NCI-H774 (cell line): ENCODE measurements at regions not wholly inside any gene's neighbourhood (a gene's known extent, or its start where the extent isn't known, plus 50 kb on each side); places are given as distances from the start of the nearest gene placed in this dataset.

Source experiments
- DNase-seq: peaks from one replicate; lab custom pipeline; 2025; lab: John Stamatoyannopoulos, UW

DNA sequence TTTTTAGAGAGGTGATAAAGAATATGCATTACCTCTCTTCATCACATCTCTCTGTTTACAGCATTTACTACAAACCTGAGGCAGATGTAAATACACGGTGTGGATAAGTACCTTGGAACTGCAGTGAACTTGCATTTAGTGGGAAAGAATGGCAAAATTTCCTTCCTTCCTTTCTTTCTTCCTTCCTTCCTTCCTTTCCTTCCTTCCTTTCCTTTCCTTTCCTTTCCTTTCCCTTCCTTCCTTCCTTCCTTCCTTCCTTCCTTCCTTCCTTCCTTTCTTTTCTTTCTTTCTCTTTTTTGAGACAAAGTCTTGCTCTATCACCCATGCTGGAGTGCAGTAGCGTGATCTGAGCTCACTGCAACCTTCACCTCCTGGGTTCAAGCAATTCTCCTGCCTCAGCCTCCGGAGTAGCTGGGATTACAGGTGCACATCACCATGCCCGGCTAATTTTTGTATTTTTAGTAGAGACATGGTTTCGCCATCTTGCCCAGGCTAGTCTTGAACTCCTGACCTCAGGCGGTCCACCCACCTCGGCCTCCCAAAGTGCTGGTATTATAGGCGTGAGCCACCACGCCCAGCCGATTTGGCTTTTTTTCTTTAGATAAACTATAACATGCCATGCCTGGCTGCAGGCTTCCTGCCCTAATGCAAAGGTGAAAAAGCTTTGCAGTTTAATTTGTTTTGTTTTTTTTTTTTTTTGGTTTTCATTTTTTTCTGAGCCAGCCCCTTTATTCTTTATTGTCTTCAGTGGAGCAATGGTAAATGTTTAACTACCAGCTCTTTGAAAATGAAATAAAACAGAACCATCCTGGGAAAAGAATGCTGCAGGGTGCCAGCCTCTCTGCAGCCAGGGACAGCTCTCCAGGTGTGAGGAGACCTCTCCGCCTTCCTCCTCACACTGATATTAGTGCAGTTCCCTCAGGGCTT, 64.2 kb upstream of the NEDD9 start:
- no peak for DNase-seq

- no peak for DNase-seq
Observed at GRCh38 chr6:11295969-11296368, 63.5 kb upstream of the NEDD9 start.

- no peak for DNase-seq
Observed at GRCh38 chr6:11294228-11294627, 61.8 kb upstream of the NEDD9 start.

DNA sequence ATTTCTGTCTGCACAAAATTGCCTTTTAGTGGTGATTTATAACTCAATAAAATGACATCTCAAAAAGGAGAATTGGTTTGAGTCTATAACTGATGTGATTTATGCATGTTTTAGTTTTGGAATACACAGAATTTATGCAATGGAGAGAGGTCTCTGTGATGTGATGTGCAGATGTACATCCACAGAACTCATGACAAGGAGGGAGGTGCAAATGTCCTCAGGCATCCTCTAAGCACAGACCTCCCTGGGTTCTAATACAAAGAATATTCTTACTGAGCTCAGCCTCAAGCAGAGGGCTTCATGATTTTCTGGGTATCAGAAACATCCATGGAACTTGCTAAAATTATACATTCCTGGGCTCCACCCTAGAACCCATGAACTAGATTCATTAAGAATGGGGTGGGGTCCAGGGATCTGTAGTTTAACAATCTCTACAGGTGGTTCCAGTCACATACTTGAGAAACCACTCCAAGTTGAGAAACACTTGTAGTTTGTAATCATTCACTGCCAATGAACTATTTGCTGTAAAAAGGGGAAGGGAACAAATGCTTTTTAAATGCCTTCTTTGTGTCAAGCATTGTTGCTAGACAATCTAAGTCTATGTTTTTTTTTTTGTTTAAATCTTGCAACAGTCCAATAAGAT, 60.2 kb upstream of the NEDD9 start:
- no peak for DNase-seq

DNA sequence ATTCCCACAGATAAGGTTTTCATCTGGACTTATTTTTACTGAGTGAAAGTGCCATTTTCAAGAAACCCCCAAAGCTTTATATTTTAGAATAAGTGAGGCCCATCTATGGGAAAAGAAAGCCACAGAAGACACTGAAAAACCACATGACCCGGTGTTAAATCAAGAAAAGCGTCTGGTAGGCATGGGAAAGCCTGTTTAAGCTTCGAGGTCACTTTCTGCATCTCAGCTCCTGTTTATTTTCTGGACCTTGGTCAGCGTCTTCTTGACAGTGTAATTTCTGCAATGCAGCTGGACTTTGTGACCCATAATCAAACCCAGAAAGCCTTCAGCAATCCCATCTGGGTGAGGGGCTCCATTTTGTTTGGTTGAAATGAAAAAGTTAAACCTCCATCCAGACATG, 59.6 kb upstream of the NEDD9 start:
- no peak for DNase-seq

DNA sequence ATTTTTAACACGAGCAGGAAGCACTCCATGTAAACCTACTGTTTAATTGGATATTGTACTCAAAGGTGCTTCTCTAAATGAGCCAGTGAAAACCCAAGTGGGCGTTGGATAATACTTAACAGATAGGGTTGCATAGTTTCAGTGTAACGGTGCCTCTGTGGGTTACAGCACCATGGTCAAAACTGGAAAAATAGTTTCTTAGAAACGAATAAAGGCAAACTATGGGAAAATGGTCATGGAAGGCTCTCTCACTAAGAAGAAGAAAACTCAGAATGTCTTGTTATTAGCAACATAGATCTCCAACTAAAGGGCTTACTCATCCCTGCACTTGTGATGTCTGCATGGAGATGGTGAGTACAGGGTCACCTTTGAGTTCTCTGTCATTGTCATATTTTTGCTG, 59.1 kb upstream of the NEDD9 start:
- no peak for DNase-seq

DNA sequence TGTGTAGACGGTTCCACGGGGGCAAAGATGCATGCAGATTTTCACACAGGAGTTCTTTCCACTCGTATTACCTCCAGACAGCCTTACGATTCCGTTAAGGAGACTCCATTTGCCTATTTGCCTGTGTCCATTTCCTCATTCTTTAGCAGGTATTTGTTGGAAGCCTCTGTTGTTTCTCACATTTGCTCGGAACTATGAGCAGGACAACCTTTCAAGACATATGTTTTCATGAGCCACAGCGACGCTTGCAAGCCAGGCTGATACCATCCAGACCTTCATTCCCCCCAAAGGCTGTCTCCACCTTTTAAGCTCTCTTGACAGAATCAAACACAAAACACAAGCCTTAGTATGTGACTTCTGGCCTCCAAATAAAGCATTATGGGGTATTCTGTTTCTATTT, 57.6 kb upstream of the NEDD9 start:
- DNase-seq, result no peak

DNA sequence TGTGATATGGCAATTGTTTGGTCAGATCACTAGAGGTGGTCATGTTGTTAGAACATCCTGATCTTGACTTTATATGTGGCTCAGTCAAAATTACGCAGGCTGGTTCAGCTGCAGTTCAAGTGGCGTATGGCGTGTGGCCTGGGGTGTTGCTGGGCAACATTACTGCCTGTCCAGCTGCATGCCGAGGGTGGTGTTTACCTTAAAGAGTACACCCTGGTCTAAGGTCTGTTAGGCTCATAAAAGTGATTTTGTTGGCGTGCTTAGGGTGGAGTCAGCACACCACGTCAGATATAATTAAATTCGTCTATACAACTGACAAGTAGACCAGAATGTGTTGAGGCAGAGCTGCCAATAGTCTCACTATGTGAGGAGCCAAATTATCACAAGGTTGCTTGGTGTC, 55.6 kb upstream of the NEDD9 start:
- peak; percentile 72 for DNase-seq

- no peak for DNase-seq
Observed at GRCh38 chr6:11284996-11285395, 52.5 kb upstream of the NEDD9 start.

- DNase-seq, result no peak
Observed at GRCh38 chr6:11283629-11284028, 51.2 kb upstream of the NEDD9 start.

DNA sequence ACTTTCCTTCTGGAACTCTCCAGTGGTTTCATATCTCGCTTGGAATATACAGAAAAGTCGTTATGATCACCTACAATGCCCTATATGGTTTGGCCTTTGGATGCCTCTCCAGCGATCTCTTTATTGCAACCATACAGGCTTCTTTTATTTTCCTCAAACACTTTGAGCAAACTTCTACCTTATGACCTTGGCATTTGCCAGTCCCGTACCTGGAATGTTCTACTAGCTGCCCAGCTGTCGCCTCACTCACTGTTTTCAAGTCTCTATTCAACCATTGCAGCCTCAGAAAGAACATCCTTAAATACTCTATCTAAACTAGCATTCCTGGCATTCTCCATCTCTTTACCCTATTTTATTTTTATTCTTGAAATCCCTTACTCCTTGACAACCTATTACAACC, 50.4 kb upstream of the NEDD9 start:
- DNase-seq, result no peak
